A549 (cell line): ENCODE measurements at regions not wholly inside any gene's neighbourhood (a gene's known extent, or its start where the extent isn't known, plus 50 kb on each side); places are given as distances from the start of the nearest gene placed in this dataset.

Source experiments
- CTCF ChIP-seq: fragments of >200 bp; sonication (Bioruptor Twin); formaldehyde crosslinking; IDR thresholded peaks from 3 replicates; pipeline ENCODE4 v1.5.1; 2016
- EP300 ChIP-seq, 2 experiments: fragments of >200 bp; sonication (Bioruptor Twin); formaldehyde crosslinking; IDR thresholded peaks; 2 replicates in 1 of 2; 3 replicates in 1 of 2; pipeline ENCODE4 v1.6.1; 2016 to 2017
- HMGXB4 ChIP-seq: fragments of 250-450 bp; sonication (Bioruptor Pico); IDR thresholded peaks from 2 replicates; pipeline ENCODE4 v1.5.0; 2021; ENCODE audit warnings: mild to moderate bottlenecking, moderate library complexity, borderline replicate concordance
- PHF8 ChIP-seq: fragments of 200-600 bp; sonication (generic); IDR thresholded peaks from 2 replicates; pipeline ENCODE4 v1.6.1; 2016; ENCODE audit warnings: low read depth, mild to moderate bottlenecking, antibody characterized with exemption, moderate library complexity, borderline replicate concordance
- ZSCAN20 ChIP-seq: fragments of 250-450 bp; sonication (Bioruptor Pico); IDR thresholded peaks from 2 replicates; pipeline ENCODE4 v1.8.0; 2022; ENCODE audit warnings: mild to moderate bottlenecking, moderate library complexity

GRCh38 chr14:55946231-55946630 lies 172.0 kb upstream of the PELI2 start:
- TF ChIP-seq CTCF, result no peak
- TF ChIP-seq HMGXB4 (CRISPR knock-in tag), result no peak
- no peak for TF ChIP-seq EP300 (IDR thresholded peaks at IDR 0.05)
- TF ChIP-seq PHF8, result no peak
- no peak for TF ChIP-seq ZSCAN20 (CRISPR knock-in tag)
